ENCODE measurements at regions not wholly inside any gene's neighbourhood (a gene's known extent, or its start where the extent isn't known, plus 50 kb on each side); places are given as distances from the start of the nearest gene placed in this dataset.

DNA sequence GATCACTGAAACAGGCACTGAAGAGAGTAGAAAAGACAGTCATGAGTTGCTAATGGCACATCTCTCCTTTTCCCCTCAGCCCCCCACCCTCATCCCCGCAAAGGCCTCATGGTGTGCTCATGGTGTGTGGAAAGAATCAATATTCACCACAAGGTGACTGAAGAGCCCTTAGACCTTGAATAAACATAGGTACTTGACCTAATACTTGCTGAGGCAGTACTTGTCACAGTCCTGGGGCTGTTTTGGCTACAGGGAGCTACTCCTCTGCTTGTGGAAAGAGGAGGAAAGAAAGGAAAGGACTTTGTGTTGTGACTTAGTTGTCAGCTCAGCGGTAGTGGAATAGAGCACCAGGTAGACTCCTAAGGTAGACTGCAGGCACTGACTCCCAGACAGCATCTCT, 537.8 kb upstream of the CCDC179 start:
- Histone ChIP-seq H3K9me3 (no peaks in the 10 kb centered on the region), H3K4me3 (no peak overlapping the region), H3K27me3 (no peaks in the 10 kb centered on the region), H3K4me1 (no peaks in the 10 kb centered on the region), H3K36me3 (no peaks in the 10 kb centered on the region), H3K27ac (no peak overlapping the region)
- no peak for DNase-seq
- TF ChIP-seq, protein P1, sequence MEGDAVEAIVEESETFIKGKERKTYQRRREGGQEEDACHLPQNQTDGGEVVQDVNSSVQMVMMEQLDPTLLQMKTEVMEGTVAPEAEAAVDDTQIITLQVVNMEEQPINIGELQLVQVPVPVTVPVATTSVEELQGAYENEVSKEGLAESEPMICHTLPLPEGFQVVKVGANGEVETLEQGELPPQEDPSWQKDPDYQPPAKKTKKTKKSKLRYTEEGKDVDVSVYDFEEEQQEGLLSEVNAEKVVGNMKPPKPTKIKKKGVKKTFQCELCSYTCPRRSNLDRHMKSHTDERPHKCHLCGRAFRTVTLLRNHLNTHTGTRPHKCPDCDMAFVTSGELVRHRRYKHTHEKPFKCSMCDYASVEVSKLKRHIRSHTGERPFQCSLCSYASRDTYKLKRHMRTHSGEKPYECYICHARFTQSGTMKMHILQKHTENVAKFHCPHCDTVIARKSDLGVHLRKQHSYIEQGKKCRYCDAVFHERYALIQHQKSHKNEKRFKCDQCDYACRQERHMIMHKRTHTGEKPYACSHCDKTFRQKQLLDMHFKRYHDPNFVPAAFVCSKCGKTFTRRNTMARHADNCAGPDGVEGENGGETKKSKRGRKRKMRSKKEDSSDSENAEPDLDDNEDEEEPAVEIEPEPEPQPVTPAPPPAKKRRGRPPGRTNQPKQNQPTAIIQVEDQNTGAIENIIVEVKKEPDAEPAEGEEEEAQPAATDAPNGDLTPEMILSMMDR (IDR thresholded peaks at IDR 0.05), result no peak
- no peak for TF ChIP-seq POLR2A (IDR thresholded peaks at IDR 0.05)

- DNase-seq, result no peak
- H3K4me1 ChIP-seq, result no peaks in the 10 kb centered on the region
- H3K36me3 ChIP-seq, result no peaks in the 10 kb centered on the region
- peaks cover 0 to 6% (median 0%) of the 10 kb centered on the region in 4 donors for H3K9me3 ChIP-seq
- TF ChIP-seq, protein P1 (IDR thresholded peaks at IDR 0.05), result no peak
- TF ChIP-seq POLR2A (IDR thresholded peaks at IDR 0.05), result no peak
- H3K4me3 ChIP-seq, result no peak overlapping the region
- H3K27me3 ChIP-seq, result no peaks in the 10 kb centered on the region
- H3K27ac ChIP-seq, result no peak overlapping the region
Measured at GRCh38 chr11:23399995-23400394, 539.7 kb upstream of the CCDC179 start.

GRCh38 chr11:23403210-23404185, 543.2 kb upstream of the CCDC179 start:
- no peak overlapping the region for H3K4me3 ChIP-seq
- H3K27me3 ChIP-seq, result no peaks in the 10 kb centered on the region
- TF ChIP-seq POLR2A (IDR thresholded peaks at IDR 0.05), result no peak
- TF ChIP-seq, protein P1 (IDR thresholded peaks at IDR 0.05), result no peak
- peak in 1 of 3 donors; percentile 43 for DNase-seq
- H3K27ac ChIP-seq, result no peak overlapping the region
- H3K9me3 ChIP-seq, result peaks cover 0 to 6% (median 2%) of the 10 kb centered on the region in 4 donors
- H3K36me3 ChIP-seq, result no peaks in the 10 kb centered on the region
- no peaks in the 10 kb centered on the region for H3K4me1 ChIP-seq

DNA sequence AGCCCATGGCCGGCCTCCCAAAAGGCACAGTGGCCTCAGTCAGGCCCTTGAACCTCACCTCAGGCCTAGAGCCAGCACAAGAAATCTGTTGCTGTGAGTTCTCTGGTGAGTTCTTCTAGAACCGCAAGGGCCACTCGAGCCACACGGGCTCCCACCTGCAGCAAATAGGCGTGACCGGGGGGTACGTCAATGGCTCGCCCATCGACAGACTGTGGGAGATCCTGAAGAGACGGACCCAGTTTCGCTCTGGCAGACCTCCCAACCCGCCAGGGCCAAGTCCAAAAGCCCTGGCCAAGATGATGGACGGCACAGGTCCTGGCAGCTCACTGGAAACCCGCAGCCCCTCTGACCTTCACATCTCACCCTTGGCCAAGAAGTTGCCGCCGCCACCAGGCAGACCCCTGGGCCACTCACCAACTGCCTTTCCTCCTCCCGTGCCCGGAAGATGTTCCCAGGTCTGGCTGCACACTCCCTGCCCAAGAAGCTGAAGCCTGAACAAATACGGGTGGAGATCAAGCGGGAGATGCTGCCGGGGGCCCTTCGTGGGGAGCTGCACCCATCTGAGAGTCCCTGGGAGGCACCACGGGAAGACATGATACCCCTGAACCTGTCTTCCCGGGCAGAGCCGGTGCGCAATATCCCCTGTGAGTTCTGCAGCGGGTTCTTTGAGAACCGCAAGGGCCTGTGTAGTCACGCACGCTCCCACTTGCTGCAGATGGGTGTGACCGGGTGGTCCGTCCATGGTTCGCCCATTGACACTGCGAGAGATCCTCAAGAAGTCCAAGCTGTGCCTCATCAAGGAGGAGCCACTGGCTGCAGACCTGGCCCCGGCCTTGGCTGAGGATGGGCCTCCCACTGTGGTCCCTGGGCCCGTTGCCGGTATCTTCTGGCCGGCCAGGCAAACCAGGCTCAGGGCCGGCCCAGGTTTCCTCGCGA, 544.2 kb upstream of the CCDC179 start:
- Histone ChIP-seq H3K9me3 (peaks cover 0 to 6% (median 2%) of the 10 kb centered on the region in 4 donors), H3K4me3 (no peak overlapping the region), H3K4me1 (no peaks in the 10 kb centered on the region), H3K36me3 (no peaks in the 10 kb centered on the region), H3K27me3 (no peaks in the 10 kb centered on the region), H3K27ac (no peak overlapping the region)
- no peak for DNase-seq
- no peak for TF ChIP-seq POLR2A (IDR thresholded peaks at IDR 0.05)
- TF ChIP-seq, protein P1 (IDR thresholded peaks at IDR 0.05), result no peak

GRCh38 chr11:23405350-23405937, 545.2 kb upstream of the CCDC179 start:
- H3K27ac ChIP-seq, result no peak overlapping the region
- peaks cover 0 to 6% (median 2%) of the 10 kb centered on the region in 4 donors for H3K9me3 ChIP-seq
- DNase-seq, result no peak
- no peaks in the 10 kb centered on the region for H3K36me3 ChIP-seq
- H3K4me3 ChIP-seq, result no peak overlapping the region
- no peaks in the 10 kb centered on the region for H3K27me3 ChIP-seq
- H3K4me1 ChIP-seq, result no peaks in the 10 kb centered on the region
- TF ChIP-seq, protein P1 (IDR thresholded peaks at IDR 0.05), result no peak
- TF ChIP-seq POLR2A (IDR thresholded peaks at IDR 0.05), result no peak
